BLaER1 (cell line): ENCODE measurements at regions not wholly inside any gene's neighbourhood (a gene's known extent, or its start where the extent isn't known, plus 50 kb on each side); places are given as distances from the start of the nearest gene placed in this dataset.

Experiments
- H3K27ac ChIP-seq: shearing (Covaris generic); formaldehyde crosslinking; 2 replicates; pipeline ENCODE4 v1.8.1; 2022
- H3K27me3 ChIP-seq: shearing (Covaris generic); formaldehyde crosslinking; 2 replicates; pipeline ENCODE4 v1.8.1; 2022
- H3K36me3 ChIP-seq: shearing (Covaris generic); formaldehyde crosslinking; 2 replicates; pipeline ENCODE4 v1.8.1; 2022
- H3K4me1 ChIP-seq: shearing (Covaris generic); formaldehyde crosslinking; 2 replicates; pipeline ENCODE4 v1.8.1; 2022
- H3K4me2 ChIP-seq: shearing (Covaris generic); formaldehyde crosslinking; 2 replicates; pipeline ENCODE4 v1.8.1; 2022
- H3K4me3 ChIP-seq: shearing (Covaris generic); formaldehyde crosslinking; 2 replicates; pipeline ENCODE4 v1.8.1; 2022
- H3K9ac ChIP-seq: shearing (Covaris generic); formaldehyde crosslinking; 2 replicates; pipeline ENCODE4 v1.8.1; 2022
- H3K9me3 ChIP-seq: shearing (Covaris generic); formaldehyde crosslinking; 2 replicates; pipeline ENCODE4 v1.8.1; 2022
- H4K20me1 ChIP-seq: shearing (Covaris generic); formaldehyde crosslinking; 2 replicates; pipeline ENCODE4 v1.8.1; 2022
- Cebpa-rat ChIP-seq: shearing (Covaris generic); IDR thresholded peaks from 2 replicates; pipeline ENCODE4 v1.8.1; 2022

- Histone ChIP-seq H3K36me3 (no peaks in the 10 kb centered on the region), H3K9ac (no peak overlapping the region), H3K9me3 (no peaks in the 10 kb centered on the region), H3K4me1 (peaks cover 24% of the 10 kb centered on the region), H3K27ac (no peak overlapping the region), H3K4me2 (no peak overlapping the region; the same call in 1 of the 2 replicates), H4K20me1 (no peaks in the 10 kb centered on the region), H3K27me3 (no peaks in the 10 kb centered on the region), H3K4me3 (no peak overlapping the region)
- TF ChIP-seq Cebpa-rat, result no peak
Measured at GRCh38 chr1:81432059-81432458, 368.7 kb upstream of the ADGRL2 start.

- Histone ChIP-seq H3K4me1 (peaks cover 21% of the 10 kb centered on the region), H3K4me2 (peak overlapping the region; percentile 60), H3K27ac (no peak overlapping the region), H3K36me3 (no peaks in the 10 kb centered on the region), H3K9ac (no peak overlapping the region), H4K20me1 (no peaks in the 10 kb centered on the region), H3K9me3 (no peaks in the 10 kb centered on the region), H3K27me3 (no peaks in the 10 kb centered on the region), H3K4me3 (no peak overlapping the region)
- TF ChIP-seq Cebpa-rat, result no peak
Measured at GRCh38 chr1:81431624-81432000, 369.1 kb upstream of the ADGRL2 start.

GRCh38 chr1:81430955-81431623, 369.6 kb upstream of the ADGRL2 start:
- TF ChIP-seq Cebpa-rat, result no peak
- H3K4me3 ChIP-seq, result no peak overlapping the region
- no peaks in the 10 kb centered on the region for H3K27me3 ChIP-seq
- no peak overlapping the region for H3K9ac ChIP-seq
- no peak overlapping the region for H3K27ac ChIP-seq
- H3K4me1 ChIP-seq, result peaks cover 21% of the 10 kb centered on the region
- H3K9me3 ChIP-seq, result no peaks in the 10 kb centered on the region
- no peaks in the 10 kb centered on the region for H4K20me1 ChIP-seq
- no peaks in the 10 kb centered on the region for H3K36me3 ChIP-seq
- H3K4me2 ChIP-seq, result peak overlapping the region; percentile 60

- H3K27ac ChIP-seq, result no peak overlapping the region
- 0 out of 2 replicates have a peak overlapping the region, but pooled peaks have one; percentile 60 for H3K4me2 ChIP-seq
- TF ChIP-seq Cebpa-rat, result no peak
Measured at GRCh38 chr1:81430236-81430938, 370.3 kb upstream of the ADGRL2 start.

GRCh38 chr1:81428998-81429397, 371.7 kb upstream of the ADGRL2 start:
- H3K4me1 ChIP-seq, result peaks cover 21% of the 10 kb centered on the region
- no peak overlapping the region for H3K4me3 ChIP-seq
- TF ChIP-seq Cebpa-rat, result no peak
- no peak overlapping the region for H3K27ac ChIP-seq
- H3K36me3 ChIP-seq, result no peaks in the 10 kb centered on the region
- H3K4me2 ChIP-seq, result no peak overlapping the region
- no peak overlapping the region for H3K9ac ChIP-seq
- no peaks in the 10 kb centered on the region for H4K20me1 ChIP-seq
- H3K27me3 ChIP-seq, result no peaks in the 10 kb centered on the region
- no peaks in the 10 kb centered on the region for H3K9me3 ChIP-seq

More at GRCh38 chr1:81430236-81430938, 370.3 kb upstream of the ADGRL2 start:
- no peak overlapping the region for H3K4me3 ChIP-seq
- no peaks in the 10 kb centered on the region for H3K9me3 ChIP-seq
- no peaks in the 10 kb centered on the region for H3K36me3 ChIP-seq
- no peak overlapping the region for H3K9ac ChIP-seq
- H3K27me3 ChIP-seq, result no peaks in the 10 kb centered on the region
- H4K20me1 ChIP-seq, result no peaks in the 10 kb centered on the region
- H3K4me1 ChIP-seq, result peaks cover 21% of the 10 kb centered on the region

GRCh38 chr1:81424816-81425215, 375.9 kb upstream of the ADGRL2 start:
- TF ChIP-seq Cebpa-rat, result no peak
- Histone ChIP-seq H3K27ac (no peak overlapping the region), H3K9ac (no peak overlapping the region), H3K36me3 (no peaks in the 10 kb centered on the region), H3K4me3 (no peak overlapping the region), H3K4me1 (no peaks in the 10 kb centered on the region), H3K4me2 (no peak overlapping the region), H3K9me3 (no peaks in the 10 kb centered on the region), H4K20me1 (no peaks in the 10 kb centered on the region), H3K27me3 (no peaks in the 10 kb centered on the region)

- Histone ChIP-seq H3K36me3 (no peaks in the 10 kb centered on the region), H3K27ac (no peak overlapping the region), H3K4me2 (no peak overlapping the region)
Measured at GRCh38 chr1:81424061-81424460, 376.7 kb upstream of the ADGRL2 start.

GRCh38 chr1:81420760-81421159, 380.0 kb upstream of the ADGRL2 start:
- H3K36me3 ChIP-seq, result no peaks in the 10 kb centered on the region
- no peaks in the 10 kb centered on the region for H3K4me1 ChIP-seq
- TF ChIP-seq Cebpa-rat, result no peak
- no peaks in the 10 kb centered on the region for H3K27me3 ChIP-seq
- no peak overlapping the region for H3K27ac ChIP-seq
- no peak overlapping the region for H3K9ac ChIP-seq
- no peaks in the 10 kb centered on the region for H3K9me3 ChIP-seq
- no peak overlapping the region for H3K4me3 ChIP-seq
- H3K4me2 ChIP-seq, result no peak overlapping the region
- H4K20me1 ChIP-seq, result no peaks in the 10 kb centered on the region

More at GRCh38 chr1:81424061-81424460, 376.7 kb upstream of the ADGRL2 start:
- Histone ChIP-seq H3K9ac (no peak overlapping the region), H3K4me3 (no peak overlapping the region), H3K27me3 (no peaks in the 10 kb centered on the region), H3K4me1 (no peaks in the 10 kb centered on the region), H4K20me1 (no peaks in the 10 kb centered on the region), H3K9me3 (no peaks in the 10 kb centered on the region)
- no peak for TF ChIP-seq Cebpa-rat

GRCh38 chr1:81414488-81415015, 386.2 kb upstream of the ADGRL2 start:
- Histone ChIP-seq H3K9me3 (no peaks in the 10 kb centered on the region), H3K36me3 (no peaks in the 10 kb centered on the region), H3K4me1 (no peaks in the 10 kb centered on the region), H3K27me3 (no peaks in the 10 kb centered on the region), H3K4me2 (no peak overlapping the region), H3K4me3 (no peak overlapping the region), H4K20me1 (no peaks in the 10 kb centered on the region), H3K9ac (no peak overlapping the region), H3K27ac (no peak overlapping the region)
- TF ChIP-seq Cebpa-rat, result no peak

GRCh38 chr1:81412954-81413353, 387.8 kb upstream of the ADGRL2 start:
- no peak overlapping the region for H3K4me3 ChIP-seq
- no peak for TF ChIP-seq Cebpa-rat
- no peak overlapping the region for H3K27ac ChIP-seq
- no peaks in the 10 kb centered on the region for H3K36me3 ChIP-seq
- no peaks in the 10 kb centered on the region for H3K27me3 ChIP-seq
- H3K4me1 ChIP-seq, result peaks cover 1% of the 10 kb centered on the region; the same call in 1 of the 2 replicates
- H3K9ac ChIP-seq, result no peak overlapping the region
- H4K20me1 ChIP-seq, result no peaks in the 10 kb centered on the region
- no peak overlapping the region for H3K4me2 ChIP-seq
- H3K9me3 ChIP-seq, result no peaks in the 10 kb centered on the region
